Lower lobe of right lung (tissue), 2 donors: ENCODE measurements at regions not wholly inside any gene's neighbourhood (a gene's known extent, or its start where the extent isn't known, plus 50 kb on each side); places are given as distances from the start of the nearest gene placed in this dataset.

Experiments used
- ATAC-seq, 2 donors: fragments of 200-7000 bp; cut with Tn5 transposase; one replicate each; pipeline ENCODE4 v1.9.1; 2020 to 2022; ENCODE audit warnings: mild to moderate bottlenecking in 2 of 2, moderate library complexity in 2 of 2
- DNase-seq: peaks from one replicate; pipeline ENCODE4 v3.0.0-alpha.2; 2020
- H3K27ac ChIP-seq: fragments of 200-600 bp; one replicate; pipeline ENCODE4 v1.8.0; 2022
- H3K27me3 ChIP-seq: fragments of 200-600 bp; one replicate; pipeline ENCODE4 v1.8.0; 2022; ENCODE audit warnings: low read depth
- H3K36me3 ChIP-seq: fragments of 200-600 bp; one replicate; pipeline ENCODE4 v1.8.0; 2022; ENCODE audit warnings: mild to moderate bottlenecking
- H3K4me1 ChIP-seq: fragments of 200-600 bp; one replicate; pipeline ENCODE4 v1.8.0; 2022
- H3K4me3 ChIP-seq: fragments of 200-600 bp; one replicate; pipeline ENCODE4 v1.8.0; 2022; ENCODE audit warnings: mild to moderate bottlenecking
- H3K9me3 ChIP-seq: fragments of 200-600 bp; one replicate; pipeline ENCODE4 v1.8.0; 2022
- intact Hi-C: fragments of 100-400 bp; cut with DNase I; formaldehyde crosslinking; loops from one replicate; pipeline ENCODE4 v1.11.0; 2022
- TF ChIP-seq, protein P1 (sequence below): fragments of 200-600 bp; IDR thresholded peaks from one replicate; pipeline ENCODE4 v1.8.0; 2022; ENCODE audit warnings: antibody characterized with exemption, mild to moderate bottlenecking
- donor health status: DM: no; HTN: yes; CAD: no; lungs with severe emphysema.

DNA sequence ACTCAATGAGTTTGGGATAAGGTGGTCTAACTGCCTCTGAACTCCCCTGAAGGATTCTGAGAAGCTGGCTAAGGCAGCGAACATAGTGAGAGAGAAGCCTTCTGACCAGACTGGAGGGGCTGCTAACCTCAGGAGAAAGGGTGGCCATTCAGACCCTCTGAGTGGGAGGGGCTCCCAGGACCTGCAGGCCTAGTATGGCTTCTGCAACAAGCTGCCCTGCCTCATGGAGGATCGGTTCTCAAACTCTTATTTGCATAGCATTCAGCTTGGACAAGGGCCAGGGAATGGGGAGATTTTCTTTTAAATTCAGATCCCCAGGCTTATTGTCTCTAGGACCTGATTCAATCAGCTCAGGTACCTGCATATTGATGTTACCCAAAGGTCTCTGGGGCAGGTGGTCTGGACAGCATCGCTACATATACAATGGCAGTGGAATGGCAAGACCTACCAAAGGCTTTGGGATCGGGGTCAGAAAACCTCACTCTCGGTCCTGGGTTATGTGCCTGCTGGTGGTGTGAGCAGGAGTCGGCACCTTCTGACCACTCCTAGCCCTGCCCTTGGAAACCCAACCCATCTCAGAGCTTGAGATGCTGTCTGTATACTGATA, 599.1 kb downstream of the BRD1 start:
- H3K4me1 ChIP-seq = no peaks in the 10 kb centered on the region
- H3K27ac ChIP-seq = no peak overlapping the region
- no peaks in the 10 kb centered on the region for H3K36me3 ChIP-seq
- no peaks in the 10 kb centered on the region for H3K27me3 ChIP-seq
- ATAC-seq = no peak
- no peak for DNase-seq
- no peaks in the 10 kb centered on the region for H3K9me3 ChIP-seq
- intact Hi-C loops = no loop called here
- H3K4me3 ChIP-seq = no peak overlapping the region
- TF ChIP-seq, protein P1, sequence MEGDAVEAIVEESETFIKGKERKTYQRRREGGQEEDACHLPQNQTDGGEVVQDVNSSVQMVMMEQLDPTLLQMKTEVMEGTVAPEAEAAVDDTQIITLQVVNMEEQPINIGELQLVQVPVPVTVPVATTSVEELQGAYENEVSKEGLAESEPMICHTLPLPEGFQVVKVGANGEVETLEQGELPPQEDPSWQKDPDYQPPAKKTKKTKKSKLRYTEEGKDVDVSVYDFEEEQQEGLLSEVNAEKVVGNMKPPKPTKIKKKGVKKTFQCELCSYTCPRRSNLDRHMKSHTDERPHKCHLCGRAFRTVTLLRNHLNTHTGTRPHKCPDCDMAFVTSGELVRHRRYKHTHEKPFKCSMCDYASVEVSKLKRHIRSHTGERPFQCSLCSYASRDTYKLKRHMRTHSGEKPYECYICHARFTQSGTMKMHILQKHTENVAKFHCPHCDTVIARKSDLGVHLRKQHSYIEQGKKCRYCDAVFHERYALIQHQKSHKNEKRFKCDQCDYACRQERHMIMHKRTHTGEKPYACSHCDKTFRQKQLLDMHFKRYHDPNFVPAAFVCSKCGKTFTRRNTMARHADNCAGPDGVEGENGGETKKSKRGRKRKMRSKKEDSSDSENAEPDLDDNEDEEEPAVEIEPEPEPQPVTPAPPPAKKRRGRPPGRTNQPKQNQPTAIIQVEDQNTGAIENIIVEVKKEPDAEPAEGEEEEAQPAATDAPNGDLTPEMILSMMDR = no peak

DNA sequence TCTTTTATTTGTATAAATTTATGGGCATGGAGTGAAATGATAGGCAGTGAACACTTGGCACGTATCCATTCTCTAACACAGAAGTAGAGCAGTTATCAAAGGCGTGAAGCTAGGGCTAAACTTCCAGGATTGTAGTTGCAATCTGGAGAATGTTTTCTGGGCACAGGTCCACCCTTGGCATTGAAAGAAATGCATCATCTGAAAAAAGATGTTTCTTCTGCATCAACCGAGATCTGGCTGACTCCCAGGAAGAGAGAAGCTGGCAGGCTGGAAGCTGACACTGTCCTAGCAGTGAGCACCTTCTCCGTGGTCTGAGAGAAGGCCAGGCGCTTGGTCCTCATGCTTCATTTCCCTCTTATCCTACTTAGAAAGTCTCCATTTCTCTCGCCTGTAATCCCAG, 600.0 kb downstream of the BRD1 start:
- H3K9me3 ChIP-seq = no peaks in the 10 kb centered on the region
- H3K4me1 ChIP-seq = no peaks in the 10 kb centered on the region
- H3K4me3 ChIP-seq = no peak overlapping the region
- no peak for DNase-seq
- H3K27ac ChIP-seq = no peak overlapping the region
- H3K27me3 ChIP-seq = no peaks in the 10 kb centered on the region
- intact Hi-C loops = no loop called here
- no peak for ATAC-seq
- no peaks in the 10 kb centered on the region for H3K36me3 ChIP-seq
- TF ChIP-seq, protein P1 = no peak

DNA sequence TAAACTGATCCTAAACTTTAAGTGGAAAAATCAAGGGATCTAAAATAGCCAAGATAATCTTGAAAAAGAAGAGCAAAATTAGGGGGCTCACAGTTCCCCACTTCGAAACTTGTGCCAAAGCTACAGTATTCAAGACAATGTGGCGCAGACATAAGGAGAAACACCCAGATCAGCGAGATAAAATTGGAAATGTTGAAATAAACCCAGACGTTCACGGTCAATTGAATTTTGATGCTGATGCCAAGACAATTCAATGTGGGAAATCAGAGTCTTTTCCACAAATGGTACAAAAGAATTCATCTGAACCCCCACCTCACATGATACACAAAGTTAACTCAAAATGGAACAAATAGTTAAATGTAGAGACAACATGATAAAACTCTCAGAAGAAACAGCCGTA, 601.6 kb downstream of the BRD1 start:
- TF ChIP-seq, protein P1 = no peak
- no peaks in the 10 kb centered on the region for H3K4me1 ChIP-seq
- no peaks in the 10 kb centered on the region for H3K27me3 ChIP-seq
- intact Hi-C loops = no loop called here
- H3K27ac ChIP-seq = no peak overlapping the region
- no peak overlapping the region for H3K4me3 ChIP-seq
- DNase-seq = no peak
- no peaks in the 10 kb centered on the region for H3K36me3 ChIP-seq
- no peaks in the 10 kb centered on the region for H3K9me3 ChIP-seq
- no peak for ATAC-seq

DNA sequence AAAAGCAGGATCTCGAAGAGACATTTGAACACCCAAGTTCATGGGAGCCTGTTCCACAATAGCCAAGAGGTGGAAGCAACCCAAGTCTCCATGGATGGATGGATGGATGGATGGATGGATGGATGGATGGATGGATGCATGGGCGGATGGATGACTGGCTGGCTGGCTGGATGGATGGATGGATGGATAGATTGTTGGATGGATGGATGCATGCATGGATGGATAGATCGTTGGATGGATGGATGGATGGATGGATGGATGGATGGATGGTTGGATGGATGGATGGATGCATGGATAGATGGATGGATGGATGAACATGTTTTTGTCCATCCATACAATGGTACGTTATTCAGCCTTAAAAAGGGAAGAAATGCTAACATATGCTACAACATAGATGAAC, 603.4 kb downstream of the BRD1 start:
- TF ChIP-seq, protein P1 = no peak
- Histone ChIP-seq H3K27me3 (no peaks in the 10 kb centered on the region), H3K4me3 (no peak overlapping the region), H3K27ac (no peak overlapping the region), H3K36me3 (no peaks in the 10 kb centered on the region), H3K9me3 (no peaks in the 10 kb centered on the region), H3K4me1 (no peaks in the 10 kb centered on the region)
- DNase-seq (no peak), ATAC-seq (no peak)
- intact Hi-C loops = no loop called here

DNA sequence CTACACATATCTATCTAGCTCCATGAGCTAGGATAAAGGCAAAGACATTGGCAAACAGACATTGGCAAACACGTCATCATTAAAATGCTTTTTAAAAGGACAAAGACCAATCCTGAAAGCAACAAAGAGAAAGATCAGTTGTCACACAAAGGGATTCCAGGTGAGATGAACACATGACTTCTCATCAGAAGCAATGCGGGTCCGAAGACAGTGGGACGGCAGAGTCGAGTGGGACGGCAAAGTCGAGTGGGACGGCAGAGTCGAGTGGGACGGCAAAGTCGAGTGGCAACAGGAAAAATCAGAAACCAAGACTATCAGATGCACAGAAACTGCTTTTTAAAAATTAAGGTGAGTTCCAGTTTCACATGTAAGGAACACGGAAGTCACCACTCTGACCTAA, 609.5 kb downstream of the BRD1 start:
- DNase-seq = peak; percentile 16
- Histone ChIP-seq H3K27ac (no peak overlapping the region), H3K4me1 (no peaks in the 10 kb centered on the region), H3K36me3 (no peaks in the 10 kb centered on the region), H3K27me3 (no peaks in the 10 kb centered on the region), H3K9me3 (no peaks in the 10 kb centered on the region), H3K4me3 (no peak overlapping the region)
- intact Hi-C loops = no loop called here
- TF ChIP-seq, protein P1 = no peak
- ATAC-seq = no peak

DNA sequence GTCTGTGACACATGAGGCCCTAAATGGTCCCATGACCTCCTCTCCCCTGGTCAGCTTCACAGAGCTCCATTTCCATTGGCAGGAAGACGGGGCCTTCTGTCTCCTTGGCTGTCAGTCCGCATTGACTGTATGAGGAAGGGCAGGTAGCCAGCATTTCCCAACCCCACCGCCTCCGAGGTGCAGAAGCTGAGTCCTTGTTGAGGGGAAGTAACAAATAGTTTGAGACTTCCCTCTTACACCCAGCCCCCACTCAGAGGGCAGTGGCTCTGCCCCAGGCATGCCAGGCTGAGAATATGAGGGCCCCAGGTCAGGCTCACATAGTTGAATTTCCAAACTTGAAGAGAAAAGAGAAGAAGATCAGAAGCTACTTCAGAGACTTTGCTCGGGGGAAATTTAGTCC, 611.1 kb downstream of the BRD1 start:
- DNase-seq (peak; percentile 10), ATAC-seq (no peak)
- no peaks in the 10 kb centered on the region for H3K4me1 ChIP-seq
- TF ChIP-seq, protein P1 = no peak
- no peaks in the 10 kb centered on the region for H3K36me3 ChIP-seq
- no peaks in the 10 kb centered on the region for H3K27me3 ChIP-seq
- intact Hi-C loops = no loop called here
- H3K4me3 ChIP-seq = no peak overlapping the region
- no peak overlapping the region for H3K27ac ChIP-seq
- no peaks in the 10 kb centered on the region for H3K9me3 ChIP-seq
